H1 (cell line): ENCODE measurements at regions not wholly inside any gene's neighbourhood (a gene's known extent, or its start where the extent isn't known, plus 50 kb on each side); places are given as distances from the start of the nearest gene placed in this dataset.

ENCODE experiments used
- CTCF ChIA-PET: fragments of 300-600 bp; sonication (Branson Sonifier 250); formaldehyde crosslinking; loops from one replicate; lab custom pipeline; 2021; ENCODE audit not compliant: partially characterized antibody; lab: Charles Lee
- POLR2A ChIA-PET: fragments of 300-600 bp; sonication (Branson Sonifier 250); formaldehyde crosslinking; loops from one replicate; lab custom pipeline; 2021; ENCODE audit warnings: inconsistent platforms; ENCODE audit not compliant: partially characterized antibody; lab: Charles Lee
- DNase-seq, 2 experiments: peaks; one replicate each; pipeline versions ENCODE4 v3.0.0 to v3.0.0-alpha.2; 2010 to 2022; ENCODE audit warnings: low spot score in 2 of 2, low read depth in 1 of 2, mixed read lengths in 1 of 2
- FAIRE-seq: peaks from 2 replicates; lab custom pipeline; 2011; peaks lifted over from hg19 to GRCh38; lab: Jason Lieb, UNC
- H2AFZ ChIP-seq: 2 replicates; pipeline ENCODE4 v1.8.1; 2012; ENCODE audit warnings: low read length, inconsistent platforms
- H2AK5ac ChIP-seq: 2 replicates; pipeline ENCODE4 v1.6.1; 2013; ENCODE audit warnings: low read depth, low read length
- H2BK120ac ChIP-seq: replicated peaks from 2 replicates; pipeline ENCODE3; 2013; ENCODE audit warnings: low read depth, low read length, inconsistent platforms
- H2BK12ac ChIP-seq: 2 replicates; pipeline ENCODE4 v1.6.1; 2013; ENCODE audit warnings: low read depth, low read length
- H2BK15ac ChIP-seq: 2 replicates; pipeline ENCODE4 v1.6.1; 2013; ENCODE audit warnings: low read length
- H2BK20ac ChIP-seq: 2 replicates; pipeline ENCODE4 v1.6.1; 2013; ENCODE audit warnings: low read length
- H2BK5ac ChIP-seq: 2 replicates; pipeline ENCODE4 v1.6.1; 2013; ENCODE audit warnings: low read depth, low read length
- H3K14ac ChIP-seq: 2 replicates; pipeline ENCODE4 v1.6.1; 2013; ENCODE audit warnings: inconsistent platforms; ENCODE audit not compliant: insufficient read length
- H3K18ac ChIP-seq: 2 replicates; pipeline ENCODE4 v1.6.1; 2013; ENCODE audit warnings: low read length; ENCODE audit errors: extremely low read depth
- H3K23ac ChIP-seq: 2 replicates; pipeline ENCODE4 v1.6.1; 2013; ENCODE audit warnings: inconsistent platforms; ENCODE audit not compliant: insufficient read length
- H3K23me2 ChIP-seq: 2 replicates; pipeline ENCODE4 v1.6.1; 2013; ENCODE audit warnings: low read depth, low read length
- H3K27ac ChIP-seq: 2 replicates; pipeline ENCODE4 v1.6.1; 2011; ENCODE audit warnings: low read depth, low read length, inconsistent platforms
- H3K27me3 ChIP-seq, 4 experiments: replicated peaks in 1 of 4; 1 replicate in 1 of 4; 2 replicates in 3 of 4; pipeline versions ENCODE4 v1.6.1 to v1.8.1; 2011 to 2013; ENCODE audit warnings: low read length in 3 of 4, mild to moderate bottlenecking in 3 of 4, inconsistent platforms in 2 of 4, mixed read lengths in 2 of 4, moderate library complexity in 1 of 4; ENCODE audit not compliant: control insufficient read depth in 3 of 4, insufficient read depth in 3 of 4; ENCODE audit errors: extremely low read depth in 1 of 4
- H3K36me3 ChIP-seq, 4 experiments: 2 replicates each; pipeline versions ENCODE4 v1.6.1 to v1.8.1; 2011 to 2013; ENCODE audit warnings: mild to moderate bottlenecking in 4 of 4, low read length in 3 of 4, moderate library complexity in 2 of 4, control low read depth in 1 of 4, inconsistent platforms in 1 of 4; ENCODE audit not compliant: insufficient read depth in 4 of 4, control insufficient read depth in 2 of 4
- H3K4ac ChIP-seq: replicated peaks from 2 replicates; pipeline ENCODE3; 2013; ENCODE audit warnings: low read length, low read depth, mixed read lengths, inconsistent platforms; ENCODE audit not compliant: insufficient read length
- H3K4me1 ChIP-seq, 4 experiments: replicated peaks in 1 of 4; 1 replicate in 1 of 4; 2 replicates in 3 of 4; pipeline versions ENCODE4 v1.6.1 to v1.8.1; 2011 to 2013; ENCODE audit warnings: low read length in 3 of 4, inconsistent platforms in 2 of 4, mixed read lengths in 1 of 4; ENCODE audit not compliant: insufficient read depth in 4 of 4, control insufficient read depth in 3 of 4
- H3K4me2 ChIP-seq, 2 experiments: 2 replicates each; pipeline versions ENCODE4 v1.6.1 to v1.8.1; 2011 to 2013; ENCODE audit warnings: low read depth in 2 of 2, low read length in 2 of 2, control low read depth in 1 of 2, inconsistent platforms in 1 of 2, mild to moderate bottlenecking in 1 of 2; ENCODE audit not compliant: insufficient read depth in 1 of 2
- H3K4me3 ChIP-seq, 4 experiments: fragments of 200-600, 300-600 bp in 1 of 4; sonication (generic), shearing (Covaris generic), sonication (Bioruptor Twin) in 1 of 4; 2 replicates each; pipeline versions ENCODE4 v1.5.1 to v1.8.1; 2011 to 2016; ENCODE audit warnings: low read length in 4 of 4, low read depth in 3 of 4, control low read depth in 2 of 4, inconsistent platforms in 2 of 4, mild to moderate bottlenecking in 2 of 4, mixed read lengths in 1 of 4, moderate library complexity in 1 of 4; ENCODE audit not compliant: insufficient read depth in 2 of 4; ENCODE audit errors: extremely low read depth in 1 of 4
- H3K56ac ChIP-seq: replicated peaks from 2 replicates; pipeline ENCODE3; 2013; ENCODE audit warnings: low read depth, mild to moderate bottlenecking, mixed read lengths, low read length, inconsistent platforms; ENCODE audit not compliant: insufficient read length
- H3K79me1 ChIP-seq: 2 replicates; pipeline ENCODE4 v1.6.1; 2013; ENCODE audit warnings: low read depth, low read length, control low read depth
- H3K79me2 ChIP-seq, 2 experiments: 2 replicates each; pipeline versions ENCODE4 v1.6.1 to v1.8.1; 2012 to 2013; ENCODE audit warnings: low read length in 2 of 2, mild to moderate bottlenecking in 2 of 2, inconsistent platforms in 1 of 2; ENCODE audit not compliant: insufficient read depth in 2 of 2, control insufficient read depth in 1 of 2
- H3K9ac ChIP-seq, 4 experiments: replicated peaks in 1 of 4; 1 replicate in 1 of 4; 2 replicates in 3 of 4; pipeline versions ENCODE4 v1.6.1 to v1.8.1; 2011 to 2013; ENCODE audit warnings: low read depth in 3 of 4, low read length in 3 of 4, control low read depth in 2 of 4, mild to moderate bottlenecking in 2 of 4, moderate library complexity in 2 of 4, inconsistent platforms in 1 of 4; ENCODE audit errors: extremely low read depth in 1 of 4
- H3K9me3 ChIP-seq, 2 experiments: 2 replicates each; pipeline versions ENCODE4 v1.6.1 to v1.8.1; 2012 to 2013; ENCODE audit warnings: mild to moderate bottlenecking in 2 of 2, moderate library complexity in 2 of 2, control low read depth in 1 of 2, inconsistent platforms in 1 of 2, low read depth in 1 of 2, low read length in 1 of 2, mixed read lengths in 1 of 2; ENCODE audit not compliant: insufficient read depth in 2 of 2
- H4K20me1 ChIP-seq, 2 experiments: replicated peaks in 1 of 2; 2 replicates each; pipeline versions ENCODE3 to v1.8.1; 2011 to 2013; ENCODE audit warnings: inconsistent platforms in 2 of 2, low read length in 2 of 2, mild to moderate bottlenecking in 1 of 2; ENCODE audit not compliant: insufficient read depth in 2 of 2, control insufficient read depth in 1 of 2
- H4K5ac ChIP-seq: 2 replicates; pipeline ENCODE4 v1.6.1; 2013; ENCODE audit warnings: low read length, low read depth, mixed read lengths, inconsistent platforms; ENCODE audit not compliant: insufficient read length
- H4K8ac ChIP-seq: 2 replicates; pipeline ENCODE4 v1.8.0; 2013; ENCODE audit warnings: mild to moderate bottlenecking, moderate library complexity, low read length, inconsistent platforms; ENCODE audit not compliant: insufficient read depth; ENCODE audit errors: extremely low read depth
- H4K91ac ChIP-seq: replicated peaks from 2 replicates; pipeline ENCODE3; 2013; ENCODE audit warnings: low read length, mixed read lengths, inconsistent platforms; ENCODE audit not compliant: insufficient read length
- ASH2L ChIP-seq: fragments of 200-600, 300-600 bp; sonication (generic); IDR thresholded peaks from one replicate; pipeline ENCODE4 v1.7.1; 2017; ENCODE audit warnings: low read length
- BACH1 ChIP-seq: IDR thresholded peaks from 2 replicates; pipeline ENCODE4 v1.6.1; 2012; ENCODE audit warnings: low read length, improper control_type of control experiment
- CHD2 ChIP-seq: IDR thresholded peaks from 2 replicates; pipeline ENCODE4 v1.6.1; 2012; ENCODE audit warnings: low read length, improper control_type of control experiment
- HDAC2 ChIP-seq, 2 experiments: fragments of 300-600 bp in 1 of 2; sonication (generic) in 1 of 2; IDR thresholded peaks; 2 replicates each; pipeline ENCODE4 v1.6.1; 2011 to 2012; ENCODE audit warnings: low read depth in 2 of 2, low read length in 2 of 2, mild to moderate bottlenecking in 2 of 2, moderate library complexity in 2 of 2, borderline replicate concordance in 1 of 2, inconsistent platforms in 1 of 2
- KDM5A ChIP-seq: fragments of 200-600 bp; IDR thresholded peaks from 2 replicates; pipeline ENCODE4 v1.7.1; 2012; ENCODE audit warnings: mild to moderate bottlenecking, low read length, inconsistent platforms, mixed read lengths
- POLR2AphosphoS5 ChIP-seq: IDR thresholded peaks from 2 replicates; pipeline ENCODE4 v1.6.1; 2011; ENCODE audit warnings: low read depth, low read length
- RNF2 ChIP-seq: fragments of 200-900, 300-1000 bp; sonication (generic); IDR thresholded peaks from 2 replicates; pipeline ENCODE4 v1.7.1; 2016; ENCODE audit warnings: borderline replicate concordance, low read depth, mild to moderate bottlenecking, antibody characterized with exemption, low read length; ENCODE audit not compliant: poor library complexity, severe bottlenecking; ENCODE audit errors: missing control alignments
- SIX5 ChIP-seq: IDR thresholded peaks from 2 replicates; pipeline ENCODE4 v1.6.1; 2011; ENCODE audit warnings: mild to moderate bottlenecking, low read depth, low read length
- SP2 ChIP-seq: IDR thresholded peaks from 2 replicates; pipeline ENCODE4 v1.6.1; 2012; ENCODE audit warnings: mild to moderate bottlenecking, low read length, inconsistent platforms
- SUZ12 ChIP-seq: fragments of 200-600 bp; sonication (generic); IDR thresholded peaks from 2 replicates; pipeline ENCODE4 v1.6.1; 2012; ENCODE audit warnings: mild to moderate bottlenecking, inconsistent platforms, low read length, moderate library complexity, mixed read lengths
- TAF1 ChIP-seq: IDR thresholded peaks from 2 replicates; pipeline ENCODE4 v1.6.1; 2011; ENCODE audit warnings: mild to moderate bottlenecking, low read depth, low read length
- ZNF274 ChIP-seq: IDR thresholded peaks from 2 replicates; pipeline ENCODE4 v1.7.0; 2012; ENCODE audit warnings: low read length, borderline replicate concordance; ENCODE audit errors: extremely low read depth
- WGBS, 2 experiments: shearing (Covaris generic) in 1 of 2; methylation state at CpG; one replicate each; pipeline versions ENCODE4 v1.1.6 to v1.1.7; 2013 to 2015; ENCODE audit warnings: low lambda C conversion rate in 2 of 2, mixed read lengths in 2 of 2, inconsistent platforms in 1 of 2, low coverage in 1 of 2, missing lambda C conversion rate in 1 of 2; ENCODE audit not compliant: insufficient replicate concordance in 2 of 2, insufficient coverage in 1 of 2, insufficient read length in 1 of 2; ENCODE audit errors: extremely low coverage in 1 of 2, missing lambda C conversion rate in 1 of 2; 5-methylcytosine and 5-hydroxymethylcytosine counted together

- H3K4me2 ChIP-seq = no peak overlapping the region
- H3K23ac ChIP-seq = no peak overlapping the region
- no peaks in the 10 kb centered on the region for H3K79me1 ChIP-seq
- ChIA-PET POLR2A (no interaction called here), CTCF (interaction anchor here (0.6 to 1.7 kb wide), 3 partner anchors 11 to 95 kb away, joined by 3 to 4 read pairs (median 3); no protein-coding TSS in a partner anchor)
- H3K79me2 ChIP-seq = peaks cover 0 to 79% of the 10 kb centered on the region in 2 experiments; a peak in 2 of 4 replicates
- no peaks in the 10 kb centered on the region for H3K36me3 ChIP-seq
- no peak overlapping the region for H2BK5ac ChIP-seq
- no peaks in the 10 kb centered on the region; a peak in 2 of 7 replicates for H3K4me1 ChIP-seq
- H3K9me3 ChIP-seq = no peaks in the 10 kb centered on the region
- no peak overlapping the region for H4K5ac ChIP-seq
- no peak overlapping the region for H3K56ac ChIP-seq
- H4K8ac ChIP-seq = no peak overlapping the region
- no peak overlapping the region for H2AFZ ChIP-seq
- no peak overlapping the region for H3K27ac ChIP-seq
- no peak overlapping the region for H4K91ac ChIP-seq
- no peaks in the 10 kb centered on the region for H4K20me1 ChIP-seq
- no peak for DNase-seq
- H3K23me2 ChIP-seq = no peaks in the 10 kb centered on the region
- H3K4ac ChIP-seq = no peak overlapping the region
- H2AK5ac ChIP-seq = no peak overlapping the region
- no peak overlapping the region for H3K14ac ChIP-seq
- H3K27me3 ChIP-seq = no peaks in the 10 kb centered on the region
- no peak overlapping the region for H3K18ac ChIP-seq
- WGBS, 2 experiments = 92% methylated on average over 1 of the region's 1 CpG; no CpG with 5 or more reads in 1 of the 2 experiments
- TF ChIP-seq RNF2 (no peak), SP2 (no peak), KDM5A (no peak), SUZ12 (no peak), ZNF274 (no peak), CHD2 (no peak), POLR2AphosphoS5 (no peak), SIX5 (no peak), ASH2L (no peak), TAF1 (no peak), HDAC2 (IDR thresholded peaks at IDR 0.05; ENCODE audit: borderline replicate concordance in 1 of 2, low read depth in 2 of 2, low read length in 2 of 2) (no peak), BACH1 (no peak)
- TF ChIP-seq, all 59 proteins: peak for 0
- no peak overlapping the region for H2BK20ac ChIP-seq
- peak; percentile 32 for FAIRE-seq
- no peak overlapping the region for H2BK15ac ChIP-seq
- H3K9ac ChIP-seq = no peak overlapping the region
- no peak overlapping the region for H3K4me3 ChIP-seq
- no peak overlapping the region for H2BK120ac ChIP-seq
- H2BK12ac ChIP-seq = no peak overlapping the region
Measured at GRCh38 chr14:71498212-71498611, 434.0 kb upstream of the RGS6 start.
